ENCODE measurements at regions not wholly inside any gene's neighbourhood (a gene's known extent, or its start where the extent isn't known, plus 50 kb on each side); places are given as distances from the start of the nearest gene placed in this dataset.
"Not testable (repeated sequence)": the region's sequence is repeated elsewhere in the genome, so short reads cannot be mapped to it uniquely, and the experiment has no call there.

DNA sequence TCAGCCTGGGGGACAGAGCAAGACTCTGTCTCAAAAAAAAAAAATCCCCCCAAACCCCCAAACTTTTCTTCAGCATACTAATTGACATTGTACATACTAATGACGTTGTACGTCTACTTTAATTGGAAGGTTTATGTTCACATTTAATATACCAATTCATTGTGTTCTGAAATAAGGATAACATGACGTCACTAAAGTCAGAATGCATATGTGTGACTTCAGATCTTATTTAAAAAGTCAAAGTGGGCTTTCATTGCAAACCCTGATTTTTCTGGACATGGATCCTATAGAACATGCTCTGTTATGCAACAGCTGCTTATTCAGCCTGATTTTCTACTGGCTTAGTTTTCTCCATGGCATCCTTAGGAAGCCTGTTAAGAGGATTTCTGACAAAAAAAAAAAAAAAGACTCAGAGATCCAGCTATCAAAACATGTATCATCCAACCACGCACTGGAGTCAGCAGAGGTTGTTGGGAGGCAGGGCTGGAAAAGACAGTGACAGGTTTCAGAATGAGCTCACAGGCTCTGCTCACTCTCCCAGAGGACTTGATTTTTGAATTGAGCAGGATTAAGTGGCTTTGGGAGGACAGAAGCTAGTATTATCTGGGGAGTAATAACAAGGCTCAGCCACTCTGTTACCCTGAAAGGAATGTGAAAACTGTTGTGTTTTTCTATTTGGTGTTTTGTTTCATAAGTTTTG lies 1472.0 kb downstream of the KHDRBS2 start:
- H3K9me3 ChIP-seq; H3K27me3 ChIP-seq; H3K4me3 ChIP-seq; intact Hi-C loops (cut with DNase I; ENCODE audit: low total_unique reads); H3K36me3 ChIP-seq; H3K27ac ChIP-seq; DNase-seq; H3K4me1 ChIP-seq: not testable (repeated sequence)
- WGBS, 5 donors: 81 to 91% (median 84%) methylated on average over 4 of the region's 4 CpGs

DNA sequence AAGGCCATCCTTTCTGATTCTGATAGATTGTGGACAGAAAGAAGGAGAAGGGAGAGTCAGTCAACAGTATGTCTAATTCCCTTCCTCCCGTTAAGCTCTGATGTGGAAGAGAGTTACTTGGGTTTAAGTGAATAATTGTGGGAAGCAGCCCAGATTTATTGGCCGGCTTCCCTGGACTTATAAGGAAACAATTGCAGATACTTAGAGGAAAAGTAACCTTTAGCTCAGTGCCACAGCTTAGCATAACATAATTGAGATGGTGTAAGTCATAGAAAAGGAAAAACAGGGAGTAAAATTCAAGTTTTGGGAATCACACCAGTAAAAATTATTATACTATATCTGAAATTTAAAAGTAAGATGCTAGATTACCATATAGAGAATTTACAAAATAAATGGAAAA lies 1475.8 kb downstream of the KHDRBS2 start:
- H3K9me3 ChIP-seq; H3K4me1 ChIP-seq; H3K27ac ChIP-seq; H3K27me3 ChIP-seq; DNase-seq; H3K4me3 ChIP-seq; intact Hi-C loops (cut with DNase I; ENCODE audit: low total_unique reads); H3K36me3 ChIP-seq: not testable (repeated sequence)
- 53 to 89% (median 79%) methylated on average over 1 of the region's 2 CpGs for WGBS, 5 donors

DNA sequence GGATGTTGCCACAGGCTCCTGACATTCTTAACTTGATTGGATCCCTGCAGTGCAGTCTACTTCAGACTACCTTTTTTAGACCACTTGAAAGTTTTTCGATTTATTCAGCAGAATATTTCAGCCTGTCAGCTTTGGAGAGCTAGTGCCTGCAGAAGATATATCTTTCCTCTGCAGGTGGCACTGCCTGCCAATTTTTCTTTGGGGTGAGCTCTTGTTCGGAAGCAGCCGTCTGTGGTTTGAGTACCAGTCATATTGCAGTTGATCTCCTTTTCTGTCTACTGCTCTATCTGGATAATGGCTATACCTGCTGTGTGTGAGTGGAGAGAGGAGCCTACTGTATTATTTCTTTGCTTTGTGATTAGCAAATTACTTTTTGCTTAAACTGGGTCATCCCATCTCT lies 1486.9 kb downstream of the KHDRBS2 start:
- H3K27me3 ChIP-seq; H3K4me3 ChIP-seq; intact Hi-C loops (cut with DNase I; ENCODE audit: low total_unique reads); H3K27ac ChIP-seq; H3K4me1 ChIP-seq; H3K36me3 ChIP-seq: not testable (repeated sequence)
- peak in 1 of 2 donors; percentile 1 for DNase-seq
- WGBS, 5 donors: 18 to 47% (median 35%) methylated on average over 3 of the region's 3 CpGs
- H3K9me3 ChIP-seq: peaks cover 0 to 11% (median 0%) of the 10 kb centered on the region in 4 donors

- intact Hi-C loops (cut with DNase I; ENCODE audit: low total_unique reads); H3K27ac ChIP-seq; H3K9me3 ChIP-seq; H3K4me1 ChIP-seq; H3K27me3 ChIP-seq; H3K36me3 ChIP-seq; H3K4me3 ChIP-seq; DNase-seq: not testable (repeated sequence)
These were observed 1488.2 kb downstream of the KHDRBS2 start for GRCh38 chr6:60797831-60798230.

GRCh38 chr6:60789601-60790000 lies 1496.4 kb downstream of the KHDRBS2 start:
- WGBS, 5 donors: 85 to 95% (median 89%) methylated on average over 13 of the region's 13 CpGs
- H3K27me3 ChIP-seq; H3K36me3 ChIP-seq; H3K4me1 ChIP-seq; H3K27ac ChIP-seq; H3K9me3 ChIP-seq; H3K4me3 ChIP-seq; intact Hi-C loops (cut with DNase I; ENCODE audit: low total_unique reads); DNase-seq: not testable (repeated sequence)

DNA sequence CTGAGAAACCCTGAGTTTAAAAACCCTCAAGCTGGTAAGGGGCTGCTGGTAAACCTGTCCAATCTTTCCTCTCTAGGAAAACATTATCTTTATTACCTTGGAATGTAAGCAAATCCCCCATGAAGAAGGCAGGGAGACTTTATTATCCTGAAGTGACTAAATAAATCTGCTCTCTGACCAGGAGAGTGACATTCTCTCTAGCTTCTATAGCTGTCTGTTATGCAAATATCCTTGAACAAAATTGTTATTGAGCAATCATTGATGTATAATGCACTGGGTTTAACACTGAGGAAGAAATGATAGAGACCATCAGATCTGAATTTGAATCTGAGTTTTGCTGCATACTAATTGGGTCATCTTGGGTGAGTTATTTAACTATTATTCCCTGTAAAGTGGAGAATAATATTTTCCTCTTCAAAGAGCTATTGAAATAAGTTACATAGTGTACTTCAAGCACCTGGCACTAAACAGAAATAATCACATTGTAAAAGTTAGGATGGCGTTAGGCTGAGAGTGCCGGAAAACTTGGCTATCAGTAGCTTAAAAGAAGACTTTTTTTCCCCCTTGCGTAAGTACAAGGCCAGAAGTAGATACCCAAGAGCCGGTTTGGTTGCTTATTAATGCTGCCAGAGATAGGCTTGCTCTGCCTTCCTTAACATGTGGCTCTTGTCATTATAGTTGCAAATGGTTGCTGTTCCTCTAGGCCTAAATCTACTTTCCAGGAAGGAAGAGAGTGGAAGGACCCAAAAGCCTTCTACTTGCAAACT lies 1503.1 kb downstream of the KHDRBS2 start:
- DNase-seq; intact Hi-C loops (cut with DNase I; ENCODE audit: low total_unique reads): not testable (repeated sequence)

DNA sequence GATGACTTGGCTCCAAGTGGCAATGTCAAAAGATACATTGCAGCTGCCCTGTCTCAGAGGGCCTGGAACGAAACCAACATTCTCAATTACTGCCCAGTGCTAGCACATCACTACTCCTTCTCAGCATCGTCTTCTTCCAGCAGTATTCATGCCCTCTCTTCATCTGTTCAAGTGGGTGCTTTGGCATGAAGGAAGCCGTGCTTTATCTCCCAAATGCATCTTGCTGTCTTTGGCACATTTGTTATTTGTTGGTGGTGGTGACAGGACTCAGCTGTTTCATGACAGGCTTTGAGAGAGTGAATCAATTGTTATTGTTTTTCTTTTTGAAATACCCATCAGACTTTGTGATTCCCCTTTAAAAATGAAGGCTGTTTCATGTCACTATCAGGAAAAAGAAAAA lies 1506.4 kb downstream of the KHDRBS2 start:
- H3K9me3 ChIP-seq; DNase-seq; H3K4me1 ChIP-seq; H3K27me3 ChIP-seq; H3K27ac ChIP-seq; H3K4me3 ChIP-seq; H3K36me3 ChIP-seq; intact Hi-C loops (cut with DNase I; ENCODE audit: low total_unique reads): not testable (repeated sequence)
- 43 to 62% (median 54%) methylated on average over 3 of the region's 3 CpGs for WGBS, 5 donors

More for the DNA sequence above, 1503.1 kb downstream of the KHDRBS2 start:
- not testable (repeated sequence) for H3K4me3 ChIP-seq, H3K27ac ChIP-seq, H3K36me3 ChIP-seq, H3K27me3 ChIP-seq, H3K4me1 ChIP-seq, H3K9me3 ChIP-seq
- WGBS, 5 donors: 73 to 83% (median 78%) methylated on average over 4 of the region's 4 CpGs

DNA sequence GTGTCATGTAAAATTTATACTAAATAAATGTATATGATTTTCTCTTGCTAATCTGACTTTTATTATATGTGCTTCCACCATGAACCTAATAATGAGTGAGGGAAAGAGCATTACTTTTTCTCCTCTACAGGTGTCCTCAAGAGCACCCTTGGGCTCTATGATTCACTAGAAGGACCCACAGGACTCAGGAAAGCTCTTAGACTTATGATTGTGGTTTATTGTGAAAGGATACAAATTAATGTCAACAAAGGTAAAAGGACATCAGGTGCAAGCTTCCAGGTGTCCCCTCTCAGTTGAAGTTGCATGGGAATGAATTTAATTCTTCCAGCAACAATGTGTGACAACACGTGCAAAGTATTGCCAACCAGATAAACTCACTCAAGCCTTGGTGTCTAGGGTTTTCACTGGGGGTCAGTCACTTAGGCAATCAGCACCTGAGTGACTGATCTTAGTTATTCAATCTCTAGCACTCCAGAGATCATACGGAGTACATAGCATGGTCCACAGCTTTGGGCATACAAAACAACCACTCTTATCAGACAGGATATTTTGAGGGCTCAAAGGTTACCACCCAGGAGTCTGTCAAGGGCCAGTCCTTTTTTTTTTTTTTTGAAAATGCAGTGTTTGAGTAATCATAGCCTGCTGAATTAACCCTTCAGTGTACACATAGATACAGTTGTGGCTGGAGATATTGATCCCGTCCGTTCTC lies 1518.1 kb downstream of the KHDRBS2 start:
- WGBS, 5 donors: 46 to 67% (median 56%) methylated on average over 3 to 4 of the region's 4 CpGs
- H3K27me3 ChIP-seq; DNase-seq; H3K27ac ChIP-seq; intact Hi-C loops (cut with DNase I; ENCODE audit: low total_unique reads); H3K9me3 ChIP-seq; H3K36me3 ChIP-seq; H3K4me3 ChIP-seq; H3K4me1 ChIP-seq: not testable (repeated sequence)

GRCh38 chr6:60765331-60765730 lies 1520.7 kb downstream of the KHDRBS2 start:
- H3K9me3 ChIP-seq; intact Hi-C loops (cut with DNase I; ENCODE audit: low total_unique reads); H3K27ac ChIP-seq: not testable (repeated sequence)

DNA sequence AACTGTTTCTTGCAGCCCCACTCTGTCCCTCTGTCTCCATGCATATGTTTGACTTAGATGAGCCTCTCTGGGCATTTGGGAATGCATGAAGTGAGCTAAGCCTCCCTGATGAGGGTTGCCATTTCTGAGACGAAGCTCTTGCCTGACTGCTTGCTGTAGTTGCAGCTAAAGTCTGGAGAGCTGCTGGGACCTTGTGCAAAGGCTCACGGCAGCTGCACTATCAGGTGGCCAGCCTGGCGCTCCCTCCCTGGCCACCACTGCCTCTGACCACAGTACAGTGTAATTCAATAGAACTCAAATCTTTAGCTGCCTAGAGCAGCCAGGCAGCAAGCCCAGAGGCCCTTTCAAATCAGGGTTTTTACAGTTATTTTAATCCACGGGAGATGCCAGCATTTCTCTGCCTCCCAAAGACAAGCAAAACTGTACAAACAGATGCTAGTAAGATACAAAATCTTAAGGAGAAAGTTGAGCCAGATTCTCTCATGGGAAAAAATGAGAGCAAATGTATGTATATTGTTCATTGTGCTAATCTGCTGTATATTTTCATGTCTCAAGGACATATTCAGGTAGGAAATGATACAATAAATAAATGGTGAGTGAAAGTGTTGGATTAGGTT lies 1522.5 kb downstream of the KHDRBS2 start:
- intact Hi-C loops (cut with DNase I; ENCODE audit: low total_unique reads); H3K4me3 ChIP-seq; H3K27me3 ChIP-seq; H3K9me3 ChIP-seq; DNase-seq; H3K27ac ChIP-seq; H3K36me3 ChIP-seq; H3K4me1 ChIP-seq: not testable (repeated sequence)
- 42 to 59% (median 49%) methylated on average over 2 to 4 of the region's 4 CpGs for WGBS, 5 donors

More at GRCh38 chr6:60765331-60765730, 1520.7 kb downstream of the KHDRBS2 start:
- DNase-seq, H3K27me3 ChIP-seq, H3K36me3 ChIP-seq, H3K4me3 ChIP-seq, H3K4me1 ChIP-seq: not testable (repeated sequence)

DNA sequence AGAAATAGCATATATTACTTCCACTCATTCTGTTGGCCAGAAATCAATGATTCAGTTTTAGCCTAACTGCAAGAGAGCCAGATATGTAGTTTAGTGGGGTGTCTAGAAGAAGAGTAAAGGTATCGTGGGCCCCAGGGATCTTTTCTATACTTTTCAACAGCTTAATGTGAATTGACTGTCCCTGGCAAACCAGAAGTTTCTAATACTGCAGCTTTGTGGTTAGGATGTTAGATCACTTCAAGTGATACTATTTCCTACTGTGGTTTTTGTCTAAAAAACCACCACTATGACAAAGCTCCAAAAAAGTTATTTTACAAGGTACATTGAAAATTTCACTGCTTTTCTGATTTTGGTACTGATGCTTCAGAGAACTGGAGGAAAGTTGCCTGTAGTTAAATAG lies 1525.1 kb downstream of the KHDRBS2 start:
- H3K4me3 ChIP-seq; H3K36me3 ChIP-seq; H3K27ac ChIP-seq; intact Hi-C loops (cut with DNase I; ENCODE audit: low total_unique reads); H3K9me3 ChIP-seq; H3K27me3 ChIP-seq; DNase-seq; H3K4me1 ChIP-seq: not testable (repeated sequence)
- WGBS, 5 donors: 54 to 74% (median 60%) methylated on average over 1 of the region's 1 CpG
